Activated naive CD8-positive, alpha-beta T cell treated with anti-CD3 and anti-CD28 coated beads, Interleukin-2, amount 50 U/mL, for 24 hours (primary cell): ENCODE measurements at regions not wholly inside any gene's neighbourhood (a gene's known extent, or its start where the extent isn't known, plus 50 kb on each side); places are given as distances from the start of the nearest gene placed in this dataset.
A peak's percentile ranks its signal among the peaks of the same experiment; 100 is the strongest.
"Not testable (repeated sequence)": the region's sequence is repeated elsewhere in the genome, so short reads cannot be mapped to it uniquely, and the experiment has no call there.

ENCODE experiments used
- ATAC-seq: fragments of 150-1000 bp; cut with Tn5 transposase; one replicate; pipeline ENCODE4 v1.10.0; 2021
- DNase-seq: peaks from one replicate; pipeline ENCODE4 v3.0.0; 2021
- H3K27ac Mint-ChIP-seq: one replicate; pipeline ENCODE4 v1.8.0; 2021; ENCODE audit warnings: mild to moderate bottlenecking, mixed read lengths
- H3K27me3 Mint-ChIP-seq: one replicate; pipeline ENCODE4 v1.8.0; 2021; ENCODE audit warnings: mixed read lengths
- H3K36me3 Mint-ChIP-seq: one replicate; pipeline ENCODE4 v1.8.0; 2021; ENCODE audit warnings: low read depth, mixed read lengths
- H3K4me1 Mint-ChIP-seq: one replicate; pipeline ENCODE4 v1.8.0; 2021; ENCODE audit warnings: mixed read lengths
- H3K4me3 Mint-ChIP-seq: one replicate; pipeline ENCODE4 v1.8.0; 2021; ENCODE audit warnings: mild to moderate bottlenecking, moderate library complexity, mixed read lengths
- H3K9me3 Mint-ChIP-seq: one replicate; pipeline ENCODE4 v1.8.0; 2021; ENCODE audit warnings: mixed read lengths

DNA sequence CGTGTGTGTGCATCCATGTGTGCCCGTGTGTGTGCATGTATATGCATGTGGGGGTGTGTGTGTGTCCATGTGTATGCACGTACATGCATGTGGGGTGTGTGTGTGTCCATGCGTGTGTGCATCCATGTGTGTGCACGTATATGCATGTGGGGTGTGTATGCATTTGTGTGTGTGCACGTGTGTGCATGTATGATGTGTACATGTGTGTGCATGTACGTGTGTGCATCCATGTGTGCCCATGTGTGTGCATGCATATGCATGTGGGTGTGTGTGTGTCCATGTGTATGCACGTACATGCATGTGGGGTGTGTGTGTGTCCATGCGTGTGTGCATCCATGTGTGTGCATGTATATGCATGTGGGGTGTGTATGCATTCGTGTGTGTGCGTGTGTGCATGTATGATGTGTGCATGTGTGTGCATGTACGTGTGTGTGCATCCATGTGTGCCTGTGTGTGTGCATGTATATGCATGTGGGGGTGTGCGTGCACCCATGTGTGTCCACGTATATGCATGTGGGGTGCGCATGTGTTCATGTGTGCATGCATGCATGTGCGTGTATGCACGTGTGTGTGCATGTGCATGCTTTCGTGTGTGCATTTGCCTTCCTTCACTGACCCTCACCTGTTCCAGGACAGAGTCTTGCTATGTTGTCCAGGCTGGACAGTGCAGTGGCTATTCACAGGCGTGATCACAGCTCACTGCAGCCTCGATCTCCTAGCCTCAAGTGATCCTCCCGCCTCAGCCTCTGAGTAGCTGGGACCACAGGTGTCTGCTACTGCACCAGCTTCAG, 129.6 kb upstream of the TNRC6C start:
- Mint-ChIP-seq H3K9me3 (no peaks in the 10 kb centered on the region), H3K4me3 (no peak overlapping the region), H3K4me1 (peaks cover 17% of the 10 kb centered on the region), H3K27ac (no peak overlapping the region), H3K36me3 (no peaks in the 10 kb centered on the region), H3K27me3 (peaks cover 2% of the 10 kb centered on the region)
- DNase-seq: no peak
- no peak for ATAC-seq

DNA sequence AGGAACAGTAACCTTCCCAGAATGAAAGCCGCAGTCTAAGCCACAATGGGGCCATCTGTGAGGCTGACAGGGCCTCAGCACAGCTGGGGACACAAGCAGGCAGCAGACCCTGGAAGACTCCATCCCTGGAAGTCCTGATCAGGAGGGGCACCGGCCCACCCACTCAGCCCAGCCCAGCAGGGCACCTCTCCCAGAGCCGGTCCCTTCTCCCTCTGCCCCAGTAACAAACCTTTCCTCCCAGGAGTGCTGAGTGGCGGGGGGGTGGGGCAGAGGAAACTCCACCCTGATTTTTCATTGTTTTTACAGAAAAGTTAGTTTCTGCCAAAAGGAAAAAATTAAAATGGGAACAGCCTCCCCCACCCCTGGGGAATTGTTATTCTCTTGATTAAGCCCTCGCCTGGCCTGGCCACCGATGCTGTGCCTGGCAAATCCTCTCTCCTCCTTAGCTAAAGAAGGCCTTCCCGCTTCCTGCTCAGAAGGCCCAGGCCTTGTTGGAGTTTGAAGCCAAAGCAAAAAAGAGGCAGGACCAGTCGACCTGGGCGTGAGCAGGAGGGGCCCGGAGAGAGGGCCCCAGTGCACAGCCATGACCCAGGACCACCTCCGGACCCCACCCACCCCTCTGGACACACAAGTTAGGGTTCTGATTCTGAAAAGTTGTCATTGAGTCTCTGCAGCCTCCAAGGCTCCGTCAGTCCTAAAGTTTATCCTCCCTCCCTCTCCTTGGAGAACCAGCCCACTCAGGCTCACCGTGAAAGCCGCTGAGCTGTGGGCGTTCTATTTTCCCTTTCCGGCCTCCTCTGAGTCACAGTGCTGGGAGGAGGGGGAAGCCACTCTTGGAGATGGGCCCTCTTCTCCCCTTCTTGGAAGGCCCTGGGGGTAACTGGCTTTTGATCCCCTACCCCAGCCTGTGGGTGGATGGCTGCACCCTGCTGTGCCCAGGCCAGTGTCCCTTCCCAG, 128.4 kb upstream of the TNRC6C start:
- Mint-ChIP-seq H3K27ac (no peak overlapping the region), H3K4me3 (no peak overlapping the region), H3K9me3 (no peaks in the 10 kb centered on the region), H3K36me3 (no peaks in the 10 kb centered on the region), H3K4me1 (peaks cover 29% of the 10 kb centered on the region), H3K27me3 (peaks cover 2% of the 10 kb centered on the region)
- no peak for ATAC-seq
- no peak for DNase-seq

DNA sequence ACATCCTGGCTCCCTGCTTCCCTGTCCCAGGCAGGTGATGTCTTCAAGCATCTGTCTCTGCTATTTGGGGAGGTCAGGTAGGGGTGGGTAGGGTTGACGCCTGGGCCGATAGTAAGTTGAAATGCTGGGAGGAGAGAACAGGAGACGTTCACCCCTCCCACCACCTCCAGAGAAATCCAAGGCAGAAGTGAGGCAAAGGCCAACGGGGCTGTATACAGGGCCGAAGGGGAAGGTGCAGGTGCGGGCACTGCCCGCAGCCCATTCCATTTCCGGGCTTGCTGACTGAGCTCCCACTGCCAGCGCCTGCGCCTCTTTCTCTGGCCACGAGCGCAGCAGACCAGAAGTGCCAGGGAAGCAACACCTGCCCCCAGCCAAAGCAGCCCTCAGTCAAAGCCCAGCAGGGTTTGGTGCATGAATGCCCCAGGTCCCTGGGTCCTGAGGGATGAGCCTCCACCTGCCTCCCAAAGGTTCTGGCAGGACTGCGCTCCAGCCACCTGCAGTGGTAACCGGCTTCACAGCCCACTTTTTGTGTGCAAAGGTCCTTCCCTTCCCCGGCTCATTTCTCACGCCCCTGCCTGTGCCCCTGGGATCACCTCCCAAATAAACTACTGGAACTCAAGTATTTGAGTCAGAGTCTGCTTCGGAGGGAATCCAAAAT, 127.6 kb upstream of the TNRC6C start:
- no peak overlapping the region for H3K27ac Mint-ChIP-seq
- H3K36me3 Mint-ChIP-seq: no peaks in the 10 kb centered on the region
- H3K4me3 Mint-ChIP-seq: no peak overlapping the region
- H3K27me3 Mint-ChIP-seq: peaks cover 5% of the 10 kb centered on the region
- peaks cover 32% of the 10 kb centered on the region for H3K4me1 Mint-ChIP-seq
- ATAC-seq (no peak), DNase-seq (no peak)
- H3K9me3 Mint-ChIP-seq: no peaks in the 10 kb centered on the region

- no peak for ATAC-seq
- no peaks in the 10 kb centered on the region for H3K36me3 Mint-ChIP-seq
- H3K4me3 Mint-ChIP-seq: no peak overlapping the region
- no peak for DNase-seq
- no peak overlapping the region for H3K27ac Mint-ChIP-seq
- no peaks in the 10 kb centered on the region for H3K9me3 Mint-ChIP-seq
- H3K27me3 Mint-ChIP-seq: peaks cover 5% of the 10 kb centered on the region
- H3K4me1 Mint-ChIP-seq: peaks cover 37% of the 10 kb centered on the region
Observed at GRCh38 chr17:77831474-77832179, 126.9 kb upstream of the TNRC6C start.

GRCh38 chr17:77832180-77832560, 126.3 kb upstream of the TNRC6C start:
- peak overlapping the region; percentile 49 for H3K27ac Mint-ChIP-seq
- ATAC-seq (no peak), DNase-seq (no peak)
- H3K4me3 Mint-ChIP-seq: no peak overlapping the region
- peaks cover 5% of the 10 kb centered on the region for H3K27me3 Mint-ChIP-seq
- peaks cover 42% of the 10 kb centered on the region for H3K4me1 Mint-ChIP-seq
- peaks cover under 1% of the 10 kb centered on the region for H3K36me3 Mint-ChIP-seq
- H3K9me3 Mint-ChIP-seq: no peaks in the 10 kb centered on the region

DNA sequence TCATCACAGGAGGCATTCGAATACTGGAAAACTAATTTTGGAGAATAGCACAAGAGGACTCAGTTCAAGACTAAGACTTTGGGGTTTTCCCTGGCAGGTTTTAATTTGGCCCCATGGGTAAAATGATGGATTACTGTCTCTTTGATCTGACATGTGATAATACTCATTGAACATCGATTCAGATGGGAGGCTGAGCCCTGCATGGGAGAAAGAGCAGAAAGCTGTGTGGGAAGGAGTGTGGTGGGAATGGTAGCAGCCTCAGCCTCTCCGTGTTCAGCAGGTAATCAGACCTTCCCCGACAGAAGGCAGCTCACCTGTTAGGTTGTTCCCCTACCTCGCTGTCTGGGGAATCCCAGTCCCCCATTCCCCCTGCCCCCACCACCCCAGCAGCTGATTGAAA, 124.7 kb upstream of the TNRC6C start:
- DNase-seq (no peak), ATAC-seq (no peak)
- H3K4me3 Mint-ChIP-seq: no peak overlapping the region
- peaks cover 50% of the 10 kb centered on the region for H3K4me1 Mint-ChIP-seq
- peaks cover 4% of the 10 kb centered on the region for H3K36me3 Mint-ChIP-seq
- peaks cover 4% of the 10 kb centered on the region for H3K9me3 Mint-ChIP-seq
- peaks cover 5% of the 10 kb centered on the region for H3K27me3 Mint-ChIP-seq
- no peak overlapping the region for H3K27ac Mint-ChIP-seq

DNA sequence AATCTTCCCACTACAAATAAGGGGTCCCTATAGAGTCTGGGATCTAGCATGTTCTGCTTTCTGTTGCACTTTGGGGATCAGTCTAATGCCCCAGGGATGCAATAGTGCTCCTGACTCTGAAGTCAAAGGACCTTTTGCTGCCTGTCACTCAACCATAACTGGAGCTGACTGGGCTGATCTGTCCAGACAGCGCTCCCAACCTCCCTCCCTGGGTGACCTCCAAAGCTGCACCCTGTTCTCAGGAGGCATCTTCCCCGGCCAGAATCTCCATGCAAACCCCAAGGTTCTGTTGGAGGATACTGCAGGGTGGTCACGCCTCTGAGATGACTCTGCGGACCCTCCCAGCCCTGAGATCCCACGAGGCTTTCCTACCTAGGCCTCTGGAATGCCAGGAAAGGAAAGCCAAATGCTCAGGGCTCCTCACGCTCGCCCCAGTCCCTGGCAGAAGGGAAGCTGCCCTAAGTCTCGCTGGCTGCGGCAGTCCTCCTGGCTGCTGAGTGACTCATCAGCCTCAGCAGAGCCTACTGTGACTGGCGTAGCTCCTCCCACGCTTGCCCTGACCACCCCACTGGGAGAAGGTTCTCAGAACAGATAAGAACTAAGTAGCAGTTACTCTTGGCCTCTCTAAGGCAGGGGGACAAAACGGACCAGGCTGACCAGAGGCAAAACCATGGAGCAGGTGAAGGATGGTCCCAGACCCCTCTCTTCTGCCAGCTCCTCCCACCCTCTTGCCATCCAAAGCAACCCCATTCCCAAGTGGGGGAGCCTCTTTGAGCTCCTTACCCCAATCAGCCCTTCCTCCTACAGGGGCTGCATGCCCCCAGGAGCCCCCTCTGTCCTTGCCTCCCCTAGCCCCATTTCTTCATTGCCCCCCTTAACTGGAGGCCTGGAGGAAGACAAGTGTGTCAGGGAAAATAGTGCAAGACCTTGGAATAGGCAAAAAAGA, 124.1 kb upstream of the TNRC6C start:
- Mint-ChIP-seq H3K9me3 (peaks cover 4% of the 10 kb centered on the region), H3K4me1 (peaks cover 52% of the 10 kb centered on the region), H3K4me3 (no peak overlapping the region), H3K27me3 (peaks cover 11% of the 10 kb centered on the region), H3K36me3 (peaks cover 4% of the 10 kb centered on the region), H3K27ac (peak overlapping the region; percentile 21)
- ATAC-seq (peak; percentile 89), DNase-seq (peak; percentile 77)

DNA sequence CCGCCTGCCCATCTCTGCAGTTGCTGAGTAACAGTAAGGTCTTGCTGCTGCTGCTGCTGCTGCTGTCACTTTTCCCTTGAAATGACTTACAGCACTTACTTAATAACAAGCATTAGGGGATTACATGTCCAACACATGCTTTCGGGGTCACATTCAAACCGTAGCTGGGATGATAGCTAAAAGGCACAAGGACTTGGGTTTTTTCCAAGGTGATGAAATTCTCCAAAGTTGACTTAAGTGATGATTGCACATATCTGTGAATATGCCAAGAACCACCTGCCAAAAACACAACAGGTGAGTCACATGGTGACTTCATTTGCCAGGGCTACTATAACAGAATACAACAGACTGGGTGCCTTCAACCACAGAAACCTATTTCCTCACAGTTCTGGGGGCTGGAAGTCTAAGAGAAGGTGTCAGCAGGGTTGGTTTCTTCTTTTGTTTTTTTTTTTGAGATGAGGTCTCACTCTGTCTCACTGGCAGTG, 121.9 kb upstream of the TNRC6C start:
- Mint-ChIP-seq H3K9me3 (peaks cover 4% of the 10 kb centered on the region), H3K36me3 (peaks cover 4% of the 10 kb centered on the region), H3K4me1 (peaks cover 47% of the 10 kb centered on the region), H3K27ac (peak overlapping the region; percentile 84), H3K27me3 (peaks cover 12% of the 10 kb centered on the region), H3K4me3 (no peak overlapping the region)
- DNase-seq (no peak), ATAC-seq (peak; percentile 84)

DNA sequence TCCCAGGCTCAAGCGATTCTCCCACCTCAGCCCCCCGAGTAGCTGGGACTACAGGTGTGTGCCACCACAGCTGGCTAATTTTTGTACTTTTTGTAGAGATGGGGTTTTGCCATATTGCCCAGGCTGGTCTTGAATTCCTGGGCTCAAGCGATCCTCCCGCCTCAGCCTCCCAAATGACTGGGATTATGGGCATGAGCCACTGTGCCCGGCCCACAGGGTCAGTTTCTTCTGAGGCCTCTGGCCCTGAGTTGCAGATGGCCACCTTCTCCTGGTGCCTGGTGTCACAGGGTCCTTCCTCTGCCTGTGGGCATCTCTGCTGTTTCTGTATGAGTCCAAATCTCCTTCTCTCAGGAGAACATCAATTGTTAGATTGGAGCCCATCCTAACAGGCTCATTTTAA, 121.4 kb upstream of the TNRC6C start:
- peak overlapping the region; percentile 84 for H3K27ac Mint-ChIP-seq
- H3K4me3 Mint-ChIP-seq, H3K36me3 Mint-ChIP-seq, H3K9me3 Mint-ChIP-seq, ATAC-seq, DNase-seq: not testable (repeated sequence)
- H3K27me3 Mint-ChIP-seq: peaks cover 12% of the 10 kb centered on the region
- H3K4me1 Mint-ChIP-seq: peaks cover 51% of the 10 kb centered on the region

DNA sequence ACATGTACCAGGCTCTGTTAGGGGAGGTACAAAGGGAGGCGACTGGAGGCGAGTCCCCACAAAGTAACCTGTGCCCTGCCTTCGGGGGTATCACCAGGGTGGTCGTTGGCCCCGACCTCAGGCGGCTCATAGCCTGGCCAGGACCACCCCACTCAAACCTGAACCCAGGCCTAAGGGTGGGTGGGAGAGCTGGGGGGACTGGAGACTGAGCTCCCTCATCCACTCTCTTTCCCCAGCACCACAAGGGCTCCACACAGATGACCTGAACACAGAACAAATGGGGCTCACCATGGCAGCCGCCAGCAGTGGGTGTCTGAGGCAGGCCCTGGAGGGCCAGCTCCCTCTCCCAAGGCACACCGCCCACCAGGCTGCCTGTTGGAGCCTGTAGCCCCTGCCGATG, 120.6 kb upstream of the TNRC6C start:
- DNase-seq (no peak), ATAC-seq (no peak)
- Mint-ChIP-seq H3K36me3 (peaks cover 4% of the 10 kb centered on the region), H3K27ac (no peak overlapping the region), H3K27me3 (peaks cover 12% of the 10 kb centered on the region), H3K4me1 (peaks cover 60% of the 10 kb centered on the region), H3K4me3 (no peak overlapping the region), H3K9me3 (peaks cover 4% of the 10 kb centered on the region)

DNA sequence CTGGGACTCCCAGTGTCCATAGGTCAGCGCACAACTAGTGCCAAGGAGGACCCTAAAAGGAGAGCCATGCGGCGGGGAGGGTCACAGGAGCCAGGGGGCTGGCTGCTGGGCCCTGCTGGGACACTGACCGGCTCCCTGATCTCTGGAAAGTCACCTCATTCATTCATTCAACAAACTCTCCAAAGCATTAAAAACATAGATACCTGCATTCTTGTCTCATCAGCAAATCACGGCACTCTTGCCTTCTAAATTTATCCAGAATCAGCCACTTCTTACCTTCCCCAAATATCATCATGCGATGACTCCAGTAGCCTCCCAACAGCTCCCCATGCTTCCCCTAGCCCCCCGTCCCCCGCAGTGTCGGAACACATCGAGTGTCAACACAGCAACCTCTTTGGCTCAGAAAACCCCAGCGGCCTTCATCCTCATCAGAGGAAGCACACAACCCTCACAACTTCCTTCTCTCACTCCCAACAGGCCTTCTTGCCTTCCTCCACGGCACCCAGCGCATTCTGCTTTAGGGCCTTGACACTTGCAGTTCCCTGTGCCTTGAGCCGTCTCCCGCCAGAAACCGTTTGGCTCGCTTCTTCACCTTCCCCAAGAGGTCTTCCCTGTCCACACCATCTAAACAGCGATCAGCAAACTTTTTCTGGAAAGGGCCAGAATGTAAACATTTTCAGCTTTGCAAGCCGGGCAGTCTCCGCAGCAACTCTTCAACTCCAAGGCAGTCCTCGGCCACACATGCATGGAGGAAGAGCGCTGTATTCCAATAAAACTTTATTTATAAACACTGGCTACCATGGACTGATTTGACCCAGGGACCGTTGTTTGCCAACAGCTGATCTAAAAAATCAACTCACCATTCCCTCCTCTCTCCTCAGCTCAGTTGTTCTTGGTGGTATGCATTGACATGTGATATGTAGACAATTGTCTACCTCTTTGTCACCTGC, 119.5 kb upstream of the TNRC6C start:
- DNase-seq (no peak), ATAC-seq (no peak)
- peaks cover 4% of the 10 kb centered on the region for H3K9me3 Mint-ChIP-seq
- peaks cover 4% of the 10 kb centered on the region for H3K36me3 Mint-ChIP-seq
- H3K27ac Mint-ChIP-seq: no peak overlapping the region
- no peak overlapping the region for H3K4me3 Mint-ChIP-seq
- H3K4me1 Mint-ChIP-seq: peaks cover 61% of the 10 kb centered on the region
- peaks cover 9% of the 10 kb centered on the region for H3K27me3 Mint-ChIP-seq

DNA sequence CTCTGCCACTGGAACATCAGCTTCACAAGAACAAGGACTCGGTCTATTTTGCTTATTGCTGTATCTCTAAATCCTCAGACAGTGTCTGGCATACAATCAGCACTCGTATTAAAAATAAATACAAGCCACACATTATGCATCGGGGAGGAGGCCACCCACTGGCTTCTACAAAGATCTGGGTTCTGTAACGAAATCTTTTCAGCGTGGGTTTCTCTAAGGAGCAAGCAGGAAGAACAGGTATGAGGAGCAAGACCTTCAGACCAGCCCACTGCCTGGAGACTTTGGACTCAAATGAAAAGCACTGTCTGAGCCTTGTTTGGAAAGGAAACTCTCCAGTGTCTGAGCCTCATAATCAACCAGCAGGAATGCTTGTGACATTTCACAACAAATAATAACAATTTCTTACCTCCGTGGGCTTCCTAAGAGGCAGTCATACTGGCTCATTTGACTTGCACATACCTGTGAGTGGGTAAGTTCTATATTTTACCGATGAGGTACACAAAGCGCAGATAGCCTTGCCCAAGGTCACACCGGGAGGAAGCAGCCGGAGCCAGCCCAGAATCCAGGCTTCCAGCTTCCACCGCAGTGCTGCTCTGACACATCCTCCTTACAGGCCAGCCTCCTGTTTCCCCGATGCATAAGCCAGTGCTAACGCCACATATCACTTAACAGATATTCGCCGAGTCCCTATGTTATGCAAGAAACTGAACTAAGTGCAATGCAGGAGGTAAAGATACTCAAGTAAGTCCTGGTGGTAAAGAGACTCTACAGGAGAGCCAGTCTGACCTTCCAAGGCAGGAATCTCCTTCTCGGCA, 118.6 kb upstream of the TNRC6C start:
- H3K27me3 Mint-ChIP-seq: peaks cover 9% of the 10 kb centered on the region
- peaks cover 4% of the 10 kb centered on the region for H3K9me3 Mint-ChIP-seq
- H3K4me1 Mint-ChIP-seq: peaks cover 61% of the 10 kb centered on the region
- H3K36me3 Mint-ChIP-seq: peaks cover 4% of the 10 kb centered on the region
- ATAC-seq (no peak), DNase-seq (no peak)
- H3K27ac Mint-ChIP-seq: no peak overlapping the region
- H3K4me3 Mint-ChIP-seq: no peak overlapping the region
